ENCODE measurements at regions not wholly inside any gene's neighbourhood (a gene's known extent, or its start where the extent isn't known, plus 50 kb on each side); places are given as distances from the start of the nearest gene placed in this dataset.
A peak's percentile ranks its signal among the peaks of the same experiment; 100 is the strongest.

DNA sequence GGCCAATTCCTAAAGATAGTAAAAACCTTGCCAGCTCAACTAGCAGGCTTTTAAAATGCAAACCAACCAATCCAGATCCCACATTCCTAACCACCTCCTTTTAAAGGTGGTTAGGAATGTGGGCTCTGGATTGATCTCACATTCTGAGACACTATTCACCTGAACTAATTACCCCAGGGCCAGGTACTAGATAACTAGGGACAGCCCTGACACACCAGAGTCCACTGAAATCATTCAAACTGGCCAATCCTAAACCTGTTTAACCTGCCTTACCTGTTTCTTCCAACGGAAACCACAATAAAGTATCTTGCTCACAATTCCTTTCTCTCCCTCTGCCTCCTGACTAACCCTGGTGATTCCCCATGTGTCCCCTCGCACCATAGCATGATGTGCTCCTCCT is 168.3 kb upstream of the DMAC1 start:
- no peaks in the 10 kb centered on the region for H3K79me2 ChIP-seq (ENCODE audit: insufficient read depth, low read length)
- no peak for DNase-seq
- H3K27ac ChIP-seq (ENCODE audit: low read length): peak overlapping the region; percentile 49
- TF ChIP-seq EZH2 (IDR thresholded peaks at IDR 0.05; ENCODE audit: borderline replicate concordance, low read depth, low read length, severe bottlenecking): no peak
- TF ChIP-seq, protein P1, sequence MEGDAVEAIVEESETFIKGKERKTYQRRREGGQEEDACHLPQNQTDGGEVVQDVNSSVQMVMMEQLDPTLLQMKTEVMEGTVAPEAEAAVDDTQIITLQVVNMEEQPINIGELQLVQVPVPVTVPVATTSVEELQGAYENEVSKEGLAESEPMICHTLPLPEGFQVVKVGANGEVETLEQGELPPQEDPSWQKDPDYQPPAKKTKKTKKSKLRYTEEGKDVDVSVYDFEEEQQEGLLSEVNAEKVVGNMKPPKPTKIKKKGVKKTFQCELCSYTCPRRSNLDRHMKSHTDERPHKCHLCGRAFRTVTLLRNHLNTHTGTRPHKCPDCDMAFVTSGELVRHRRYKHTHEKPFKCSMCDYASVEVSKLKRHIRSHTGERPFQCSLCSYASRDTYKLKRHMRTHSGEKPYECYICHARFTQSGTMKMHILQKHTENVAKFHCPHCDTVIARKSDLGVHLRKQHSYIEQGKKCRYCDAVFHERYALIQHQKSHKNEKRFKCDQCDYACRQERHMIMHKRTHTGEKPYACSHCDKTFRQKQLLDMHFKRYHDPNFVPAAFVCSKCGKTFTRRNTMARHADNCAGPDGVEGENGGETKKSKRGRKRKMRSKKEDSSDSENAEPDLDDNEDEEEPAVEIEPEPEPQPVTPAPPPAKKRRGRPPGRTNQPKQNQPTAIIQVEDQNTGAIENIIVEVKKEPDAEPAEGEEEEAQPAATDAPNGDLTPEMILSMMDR (IDR thresholded peaks at IDR 0.05; ENCODE audit: borderline replicate concordance, extremely low read depth, low read length, poor library complexity, severe bottlenecking): no peak
- H3K27me3 ChIP-seq (ENCODE audit: insufficient read depth, low read length, poor library complexity): no peaks in the 10 kb centered on the region
- no peaks in the 10 kb centered on the region for H3K9me3 ChIP-seq (ENCODE audit: insufficient read depth, low read length, severe bottlenecking)
- no peaks in the 10 kb centered on the region for H3K36me3 ChIP-seq (ENCODE audit: insufficient read depth, low read length)
- ATAC-seq (ENCODE audit: insufficient read depth, low read depth): no peak
- H3K4me3 ChIP-seq (ENCODE audit: low read depth in 1 of 2, low read length in 2 of 2): no peak overlapping the region
- peaks cover 14% of the 10 kb centered on the region for H3K4me1 ChIP-seq (ENCODE audit: insufficient read depth, low read length)
- no peak overlapping the region for H3K9ac ChIP-seq (ENCODE audit: low read depth, low read length)
- no peak overlapping the region for H3K4me2 ChIP-seq (ENCODE audit: insufficient read depth, low read length)
- no peaks in the 10 kb centered on the region for H4K20me1 ChIP-seq (ENCODE audit: insufficient read depth, low read length)
- no peak overlapping the region for H2AFZ ChIP-seq (ENCODE audit: low read depth, low read length)

DNA sequence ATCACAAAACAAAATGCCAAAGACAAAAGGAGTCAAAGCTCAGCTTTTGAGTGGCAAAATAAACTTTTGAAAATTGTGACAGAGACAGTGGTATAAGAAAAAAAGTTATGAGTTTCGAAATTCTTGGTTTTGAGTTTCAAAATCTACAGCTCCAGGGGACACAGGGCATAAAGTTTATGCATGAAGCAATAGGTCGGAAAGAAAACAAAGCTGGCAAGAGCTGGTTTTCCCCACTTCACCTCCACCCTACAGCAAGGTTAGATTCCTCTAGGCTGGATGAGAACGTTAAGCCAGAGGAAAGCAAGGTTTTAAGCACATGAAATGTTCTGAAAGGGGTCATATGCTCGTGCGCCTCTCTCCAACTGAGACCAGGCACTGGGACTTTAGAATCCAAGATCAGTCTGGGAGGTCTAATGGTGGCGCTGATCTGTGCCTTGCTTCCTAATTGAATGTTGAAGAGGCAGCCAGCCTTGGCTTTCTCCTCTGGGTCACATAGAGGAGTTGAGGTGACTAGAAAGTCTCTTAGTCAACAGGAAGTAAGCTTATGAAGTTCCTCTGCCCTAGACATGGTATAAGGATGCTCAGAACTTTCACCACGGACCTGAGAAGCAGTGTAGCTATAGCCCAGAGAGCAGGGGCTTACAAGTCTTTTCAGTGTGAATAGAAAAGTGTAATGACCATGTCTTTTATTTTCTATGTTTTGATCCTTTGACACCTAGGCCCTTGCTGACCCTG is 167.7 kb upstream of the DMAC1 start:
- no peak overlapping the region for H3K4me2 ChIP-seq (ENCODE audit: insufficient read depth, low read length)
- H3K27ac ChIP-seq (ENCODE audit: low read length): peak overlapping the region; percentile 49
- peaks cover 12% of the 10 kb centered on the region for H3K4me1 ChIP-seq (ENCODE audit: insufficient read depth, low read length)
- H3K9ac ChIP-seq (ENCODE audit: low read depth, low read length): no peak overlapping the region
- H2AFZ ChIP-seq (ENCODE audit: low read depth, low read length): peak overlapping the region; percentile 68
- no peaks in the 10 kb centered on the region for H3K79me2 ChIP-seq (ENCODE audit: insufficient read depth, low read length)
- no peaks in the 10 kb centered on the region for H3K9me3 ChIP-seq (ENCODE audit: insufficient read depth, low read length, severe bottlenecking)
- no peaks in the 10 kb centered on the region for H4K20me1 ChIP-seq (ENCODE audit: insufficient read depth, low read length)
- peak; percentile 94 for ATAC-seq (ENCODE audit: insufficient read depth, low read depth)
- no peaks in the 10 kb centered on the region for H3K27me3 ChIP-seq (ENCODE audit: insufficient read depth, low read length, poor library complexity)
- H3K4me3 ChIP-seq (ENCODE audit: low read depth in 1 of 2, low read length in 2 of 2): no peak overlapping the region
- H3K36me3 ChIP-seq (ENCODE audit: insufficient read depth, low read length): no peaks in the 10 kb centered on the region
- peak; percentile 35 for DNase-seq
- no peak for TF ChIP-seq EZH2 (IDR thresholded peaks at IDR 0.05; ENCODE audit: borderline replicate concordance, low read depth, low read length, severe bottlenecking)
- TF ChIP-seq, protein P1 (IDR thresholded peaks at IDR 0.05; ENCODE audit: borderline replicate concordance, extremely low read depth, low read length, poor library complexity, severe bottlenecking): no peak

DNA sequence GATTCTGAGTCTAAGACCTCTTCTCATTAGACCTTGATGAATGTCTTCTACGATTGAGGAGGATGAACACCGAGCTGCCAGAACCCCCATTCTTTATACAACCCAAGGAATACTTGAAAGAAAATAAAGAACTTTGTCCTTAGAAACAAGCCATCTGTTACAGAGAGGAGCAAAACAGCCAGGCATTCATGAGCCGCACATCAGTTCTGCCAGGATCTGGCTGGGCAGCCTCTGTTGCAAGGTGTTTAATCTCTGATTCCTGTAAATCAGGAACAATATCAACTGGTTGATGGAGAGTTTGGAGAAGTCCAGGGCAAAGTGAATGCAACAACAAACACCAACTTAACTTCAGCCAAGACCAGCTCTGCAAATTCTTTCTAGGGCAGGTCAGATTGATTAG is 165.5 kb upstream of the DMAC1 start:
- Histone ChIP-seq H3K36me3 (ENCODE audit: insufficient read depth, low read length) (no peaks in the 10 kb centered on the region), H3K27ac (ENCODE audit: low read length) (no peak overlapping the region), H4K20me1 (ENCODE audit: insufficient read depth, low read length) (no peaks in the 10 kb centered on the region), H3K4me3 (ENCODE audit: low read depth in 1 of 2, low read length in 2 of 2) (no peak overlapping the region), H3K4me1 (ENCODE audit: insufficient read depth, low read length) (peaks cover 12% of the 10 kb centered on the region), H2AFZ (ENCODE audit: low read depth, low read length) (no peak overlapping the region), H3K9ac (ENCODE audit: low read depth, low read length) (no peak overlapping the region), H3K4me2 (ENCODE audit: insufficient read depth, low read length) (no peak overlapping the region), H3K79me2 (ENCODE audit: insufficient read depth, low read length) (no peaks in the 10 kb centered on the region), H3K27me3 (ENCODE audit: insufficient read depth, low read length, poor library complexity) (no peaks in the 10 kb centered on the region), H3K9me3 (ENCODE audit: insufficient read depth, low read length, severe bottlenecking) (no peaks in the 10 kb centered on the region)
- no peak for DNase-seq
- TF ChIP-seq, protein P1 (IDR thresholded peaks at IDR 0.05; ENCODE audit: borderline replicate concordance, extremely low read depth, low read length, poor library complexity, severe bottlenecking): no peak
- TF ChIP-seq EZH2 (IDR thresholded peaks at IDR 0.05; ENCODE audit: borderline replicate concordance, low read depth, low read length, severe bottlenecking): no peak
- no peak for ATAC-seq (ENCODE audit: insufficient read depth, low read depth)
